ENCODE measurements at regions not wholly inside any gene's neighbourhood (a gene's known extent, or its start where the extent isn't known, plus 50 kb on each side); places are given as distances from the start of the nearest gene placed in this dataset.

- in situ Hi-C loops (cut with HindIII; ENCODE audit: low sequenced_read_pairs): no loop called here
- no peak for TF ChIP-seq CTCF (IDR thresholded peaks at IDR 0.05; ENCODE audit: low read depth, low read length, missing control alignments)
- no peak for DNase-seq (ENCODE audit: low read depth)
- no peak overlapping the region for H3K4me3 ChIP-seq (ENCODE audit: low read depth, low read length)
These were observed 79.3 kb upstream of the MEOX2 start for GRCh38 chr7:15765753-15766152.

- no peak for TF ChIP-seq CTCF (IDR thresholded peaks at IDR 0.05; ENCODE audit: low read depth, low read length, missing control alignments)
- no peak overlapping the region for H3K4me3 ChIP-seq (ENCODE audit: low read depth, low read length)
- DNase-seq (ENCODE audit: low read depth): no peak
- in situ Hi-C loops (cut with HindIII; ENCODE audit: low sequenced_read_pairs): no loop called here
These were observed 78.4 kb upstream of the MEOX2 start for GRCh38 chr7:15764851-15765382.

GRCh38 chr7:15764010-15764409, 77.5 kb upstream of the MEOX2 start:
- no peak for TF ChIP-seq CTCF (IDR thresholded peaks at IDR 0.05; ENCODE audit: low read depth, low read length, missing control alignments)
- no peak for DNase-seq (ENCODE audit: low read depth)
- in situ Hi-C loops (cut with HindIII; ENCODE audit: low sequenced_read_pairs): no loop called here
- no peak overlapping the region for H3K4me3 ChIP-seq (ENCODE audit: low read depth, low read length)

- in situ Hi-C loops (cut with HindIII; ENCODE audit: low sequenced_read_pairs): no loop called here
- TF ChIP-seq CTCF (IDR thresholded peaks at IDR 0.05; ENCODE audit: low read depth, low read length, missing control alignments): no peak
- H3K4me3 ChIP-seq (ENCODE audit: low read depth, low read length): no peak overlapping the region
- DNase-seq (ENCODE audit: low read depth): peak; percentile 43
These were observed 70.8 kb upstream of the MEOX2 start for GRCh38 chr7:15757041-15758000.

GRCh38 chr7:15755061-15755460, 68.6 kb upstream of the MEOX2 start:
- in situ Hi-C loops (cut with HindIII; ENCODE audit: low sequenced_read_pairs): no loop called here
- no peak overlapping the region for H3K4me3 ChIP-seq (ENCODE audit: low read depth, low read length)
- TF ChIP-seq CTCF (IDR thresholded peaks at IDR 0.05; ENCODE audit: low read depth, low read length, missing control alignments): no peak
- DNase-seq (ENCODE audit: low read depth): peak; percentile 74

- TF ChIP-seq CTCF (IDR thresholded peaks at IDR 0.05; ENCODE audit: low read depth, low read length, missing control alignments): no peak
- H3K4me3 ChIP-seq (ENCODE audit: low read depth, low read length): no peak overlapping the region
- peak; percentile 43 for DNase-seq (ENCODE audit: low read depth)
- in situ Hi-C loops (cut with HindIII; ENCODE audit: low sequenced_read_pairs): no loop called here
These were observed 67.5 kb upstream of the MEOX2 start for GRCh38 chr7:15753887-15754579.

Data from astrocyte of the cerebellum (primary cell).